T-helper 9 cell (primary cell): ENCODE measurements at regions not wholly inside any gene's neighbourhood (a gene's known extent, or its start where the extent isn't known, plus 50 kb on each side); places are given as distances from the start of the nearest gene placed in this dataset.

Experiments
- DNase-seq: peaks from one replicate; pipeline ENCODE4 v3.0.0-alpha.2; 2020

GRCh38 chrX:16511796-16512776, 137.9 kb upstream of the S100G start:
- DNase-seq, result no peak

- DNase-seq, result no peak
These were observed 133.6 kb upstream of the S100G start for GRCh38 chrX:16516232-16516876.

GRCh38 chrX:16517039-16517605, 132.8 kb upstream of the S100G start:
- DNase-seq, result no peak

- DNase-seq, result no peak
These were observed 131.8 kb upstream of the S100G start for GRCh38 chrX:16518131-16518530.

GRCh38 chrX:16524316-16524715, 125.6 kb upstream of the S100G start:
- DNase-seq, result no peak

GRCh38 chrX:16526003-16526402, 124.0 kb upstream of the S100G start:
- DNase-seq, result no peak

GRCh38 chrX:16528620-16529019, 121.3 kb upstream of the S100G start:
- peak; percentile 10 for DNase-seq
